HL-60 (cell line): ENCODE measurements at regions not wholly inside any gene's neighbourhood (a gene's known extent, or its start where the extent isn't known, plus 50 kb on each side); places are given as distances from the start of the nearest gene placed in this dataset.

ENCODE experiments used
- DNase-seq, 2 experiments: peaks; one replicate each; pipeline ENCODE4 v3.0.0-alpha.2; 2010 to 2020; ENCODE audit warnings: low read depth in 1 of 2, low spot score in 1 of 2
- H3K27ac ChIP-seq: fragments of 250-450 bp; sonication (Bioruptor Pico); replicated peaks from 2 replicates; pipeline ENCODE4 v1.5.1; 2020; ENCODE audit warnings: mild to moderate bottlenecking, moderate library complexity
- H3K27me3 ChIP-seq: fragments of 250-450 bp; sonication (Bioruptor Pico); 2 replicates; pipeline ENCODE4 v1.5.1; 2021; ENCODE audit warnings: mild to moderate bottlenecking, moderate library complexity; ENCODE audit not compliant: insufficient read depth, poor library complexity, severe bottlenecking
- H3K4me3 ChIP-seq: replicated peaks from 2 replicates; pipeline ENCODE4 v1.5.1; 2011; ENCODE audit warnings: mild to moderate bottlenecking, control low read depth, low read length; ENCODE audit not compliant: insufficient read depth
- GABPA ChIP-seq: IDR thresholded peaks from 2 replicates; pipeline ENCODE4 v1.6.1; 2012; ENCODE audit warnings: low read depth
- POLR2AphosphoS5 ChIP-seq: IDR thresholded peaks from 2 replicates; pipeline ENCODE4 v1.6.1; 2012; ENCODE audit warnings: low read depth
- REST ChIP-seq: IDR thresholded peaks from 2 replicates; pipeline ENCODE4 v1.6.1; 2012; ENCODE audit warnings: low read depth; ENCODE audit not compliant: insufficient replicate concordance
- SPI1 ChIP-seq: IDR thresholded peaks from 2 replicates; pipeline ENCODE4 v1.6.1; 2012; ENCODE audit warnings: low read depth, mild to moderate bottlenecking, borderline replicate concordance

GRCh38 chrX:143781103-143781502 is 60.6 kb upstream of the SPANXN2 start:
- DNase-seq: no peak
- Histone ChIP-seq H3K27me3 (no peaks in the 10 kb centered on the region), H3K27ac (no peak overlapping the region), H3K4me3 (no peak overlapping the region)
- no peak for TF ChIP-seq POLR2AphosphoS5
- no peak for TF ChIP-seq GABPA
- no peak for TF ChIP-seq SPI1
- no peak for TF ChIP-seq REST
